HG03442 (cell line): ENCODE measurements at regions not wholly inside any gene's neighbourhood (a gene's known extent, or its start where the extent isn't known, plus 50 kb on each side); places are given as distances from the start of the nearest gene placed in this dataset.
A peak's percentile ranks its signal among the peaks of the same experiment; 100 is the strongest.
"Not testable (repeated sequence)": the region's sequence is repeated elsewhere in the genome, so short reads cannot be mapped to it uniquely, and the experiment has no call there.

ENCODE experiments used
- ATAC-seq: cut with Tn5 transposase; IDR thresholded peaks from one replicate; pipeline ENCODE4 v1.9.1; 2021; ENCODE audit warnings: mild to moderate bottlenecking, moderate library complexity; ENCODE audit not compliant: unreplicated experiment

GRCh38 chr20:29411458-29411820, 1846.0 kb upstream of the DEFB115 start:
- not testable (repeated sequence) for ATAC-seq

DNA sequence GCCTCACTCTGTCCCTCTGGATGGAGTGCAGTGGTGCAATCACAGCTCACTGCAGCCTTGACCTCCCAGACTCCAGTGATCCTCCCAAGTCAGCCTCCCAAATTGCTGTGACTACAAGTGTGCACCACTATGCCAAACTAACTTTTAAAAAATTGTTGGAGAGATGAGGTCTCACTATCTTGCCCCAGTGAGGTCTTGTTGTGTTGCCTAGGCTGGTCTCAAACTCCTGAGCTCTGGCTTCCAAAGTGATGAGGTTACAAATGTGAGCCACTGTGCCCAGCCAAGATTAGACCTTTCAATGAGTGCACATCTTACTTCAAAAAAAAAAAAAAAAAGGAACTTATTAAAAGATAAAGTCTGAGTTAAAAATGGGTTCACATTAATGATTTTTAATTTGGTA, 1838.1 kb upstream of the DEFB115 start:
- ATAC-seq, result no peak

- no peak for ATAC-seq
Observed at GRCh38 chr20:29427201-29428060, 1830.0 kb upstream of the DEFB115 start.

DNA sequence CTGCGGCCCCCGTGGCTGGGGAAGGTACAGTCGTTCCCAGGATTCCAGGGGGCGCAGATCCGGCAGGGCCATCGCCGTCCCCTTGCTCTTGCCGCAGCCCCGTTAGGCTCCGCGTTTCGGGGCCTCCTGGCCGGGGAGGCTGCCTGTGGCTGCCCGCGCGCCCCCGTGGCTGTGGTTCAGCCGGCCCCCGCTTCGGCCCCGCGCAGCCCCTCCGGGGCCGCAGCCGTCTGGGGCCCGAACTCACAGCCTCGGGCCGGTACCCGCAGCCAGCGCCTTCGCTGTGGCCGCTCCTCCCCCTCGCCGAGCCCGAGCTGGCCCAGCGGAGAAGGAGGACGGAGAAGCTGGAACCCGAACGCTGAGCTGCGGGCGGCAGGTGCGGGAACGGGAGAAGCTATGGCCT, 1826.9 kb upstream of the DEFB115 start:
- ATAC-seq, result no peak

DNA sequence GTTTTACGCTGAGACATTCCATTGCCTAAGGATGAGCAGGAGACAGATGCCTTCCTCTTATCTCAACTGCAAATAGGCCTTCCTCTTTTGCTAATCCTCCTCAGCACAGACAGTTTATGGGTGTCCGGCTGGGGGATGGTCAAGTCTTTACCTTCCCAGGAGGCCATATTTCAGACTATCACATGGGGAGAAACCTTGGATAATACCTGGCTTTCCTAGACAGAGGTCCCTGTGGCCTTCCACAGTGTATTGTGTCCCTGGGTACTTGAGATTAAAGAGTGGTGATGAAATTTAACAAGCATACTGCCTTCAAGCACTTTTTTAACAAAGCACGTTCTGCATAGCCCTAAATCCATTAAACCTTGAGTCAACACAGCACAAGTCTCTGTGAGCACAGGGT, 1816.7 kb upstream of the DEFB115 start:
- ATAC-seq, result not testable (repeated sequence)

DNA sequence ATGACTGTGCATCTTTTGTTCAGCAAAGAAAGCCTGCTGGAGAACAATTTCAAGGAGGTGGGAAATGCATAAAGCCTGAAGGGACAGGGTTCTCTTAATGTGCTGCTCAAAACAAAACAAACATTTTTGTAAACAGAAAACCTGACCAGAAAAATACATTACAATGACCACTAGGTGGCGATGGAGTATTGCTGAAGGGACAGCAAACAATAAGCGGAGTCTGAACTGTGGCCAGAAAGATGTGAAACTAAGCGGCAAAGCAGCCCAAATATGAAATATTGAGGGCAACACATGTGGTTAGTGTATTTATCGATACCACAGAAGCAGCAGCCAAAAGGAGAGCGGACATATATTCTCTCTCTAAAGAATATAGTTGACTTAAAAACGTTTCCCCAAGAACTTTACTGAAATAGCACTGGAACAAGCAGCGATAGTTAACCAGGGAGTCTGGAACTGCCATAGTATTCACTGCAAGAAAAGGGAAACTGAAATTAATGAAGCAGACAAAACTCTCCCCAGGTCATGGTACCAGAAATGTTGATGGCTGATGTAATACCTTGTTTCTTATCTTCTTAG, 1814.2 kb upstream of the DEFB115 start:
- ATAC-seq, result not testable (repeated sequence)

GRCh38 chr20:29443819-29444218, 1813.6 kb upstream of the DEFB115 start:
- ATAC-seq, result peak; percentile 81

DNA sequence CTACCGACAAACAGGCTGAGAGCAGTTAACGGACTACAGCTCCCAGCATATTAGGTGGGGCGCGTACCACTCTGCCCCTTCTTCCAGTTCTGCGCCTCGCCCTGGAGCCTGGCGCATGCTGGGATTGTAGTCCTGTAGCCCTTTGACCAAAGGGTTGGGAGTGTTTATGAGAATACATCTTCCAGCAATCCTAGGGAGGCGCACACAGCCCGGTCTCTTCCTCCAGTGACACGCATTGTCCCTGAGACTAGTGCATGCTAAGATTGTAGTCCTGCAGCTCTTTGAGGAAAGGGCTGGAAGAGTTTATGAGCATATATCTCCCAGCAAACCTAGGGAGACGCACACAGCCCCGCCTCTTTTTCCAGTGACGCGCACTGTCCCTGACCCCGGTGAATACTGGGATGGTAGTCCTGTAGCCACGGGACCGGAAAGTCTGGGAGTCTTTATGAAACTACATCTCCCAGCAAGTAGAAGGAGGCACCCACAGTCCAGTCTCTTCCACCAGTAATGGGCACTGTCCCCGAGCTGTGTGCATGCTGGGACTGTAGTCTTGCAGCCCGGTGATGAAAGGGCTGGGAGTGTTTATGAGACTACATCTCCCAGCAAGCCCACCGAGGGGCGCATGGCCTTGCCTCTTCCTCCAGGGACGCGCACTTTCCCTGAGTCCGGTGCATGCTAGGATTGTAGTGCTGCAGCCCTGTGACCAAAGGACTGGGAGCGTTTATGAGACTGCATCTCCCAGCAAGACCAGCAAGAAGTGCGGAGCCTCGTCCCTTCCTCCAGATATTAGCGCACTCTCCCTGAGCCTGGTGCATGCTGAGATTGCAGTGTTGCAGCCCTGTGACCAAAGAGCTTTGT, 1812.2 kb upstream of the DEFB115 start:
- ATAC-seq, result not testable (repeated sequence)

GRCh38 chr20:29447517-29448484, 1809.7 kb upstream of the DEFB115 start:
- not testable (repeated sequence) for ATAC-seq

GRCh38 chr20:29448806-29449470, 1808.5 kb upstream of the DEFB115 start:
- no peak for ATAC-seq

GRCh38 chr20:29452186-29452585, 1805.3 kb upstream of the DEFB115 start:
- no peak for ATAC-seq

DNA sequence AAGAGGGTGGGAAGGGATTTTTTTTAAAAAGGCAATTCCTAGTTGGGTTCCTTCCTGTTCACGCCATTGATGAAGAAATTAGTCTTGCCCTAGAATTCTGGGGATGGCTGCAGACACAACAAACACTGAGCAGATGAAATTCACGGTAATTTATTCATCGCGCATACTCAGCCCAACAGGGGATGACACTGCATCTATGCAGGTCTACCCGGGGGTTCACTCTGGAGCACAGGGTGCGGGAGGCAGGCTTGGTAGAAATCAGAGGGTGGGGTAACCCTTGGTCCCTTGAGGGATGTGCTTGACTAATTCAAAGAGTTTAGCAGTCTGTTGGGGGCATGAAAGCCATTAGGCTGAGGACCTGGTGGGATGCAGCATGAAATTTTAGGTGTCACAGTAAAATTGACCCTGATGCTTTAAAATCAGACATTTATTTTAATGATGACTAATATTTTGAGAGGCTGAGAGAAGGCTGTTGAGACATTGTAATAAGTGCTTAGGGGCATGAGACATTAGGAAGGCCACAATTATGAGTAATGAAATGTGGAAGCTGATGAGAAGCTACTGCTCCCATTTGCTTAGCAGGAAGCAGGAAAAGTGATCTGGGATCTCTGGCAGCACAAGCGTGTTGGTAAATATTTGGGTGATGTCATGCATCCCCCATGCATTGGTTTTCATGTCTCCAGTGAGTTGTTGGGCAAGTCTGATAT, 1800.3 kb upstream of the DEFB115 start:
- ATAC-seq, result not testable (repeated sequence)

- ATAC-seq, result no peak
Observed at GRCh38 chr20:29472606-29473005, 1784.9 kb upstream of the DEFB115 start.

DNA sequence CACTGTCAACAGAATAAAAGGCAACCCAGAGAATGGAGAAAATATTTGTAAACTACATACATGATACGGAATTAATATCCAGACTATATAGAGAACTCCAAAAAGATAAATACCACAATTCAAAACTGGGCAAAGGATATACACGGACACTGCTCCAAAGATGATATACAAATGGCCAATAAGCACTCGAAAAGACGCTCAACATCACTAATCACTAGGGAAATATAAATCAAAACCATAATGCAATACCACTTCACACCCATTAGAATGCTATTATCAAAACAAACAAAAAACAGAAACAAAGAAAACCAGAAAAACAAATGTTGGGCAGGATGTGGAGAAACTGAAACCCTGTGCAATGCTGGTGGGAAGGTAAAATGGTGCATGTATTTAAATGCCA, 1764.6 kb upstream of the DEFB115 start:
- ATAC-seq, result not testable (repeated sequence)

GRCh38 chr20:29496767-29497166, 1760.7 kb upstream of the DEFB115 start:
- not testable (repeated sequence) for ATAC-seq

GRCh38 chr20:29497261-29497671, 1760.2 kb upstream of the DEFB115 start:
- no peak for ATAC-seq

- ATAC-seq, result not testable (repeated sequence)
Observed at GRCh38 chr20:29497684-29498083, 1759.8 kb upstream of the DEFB115 start.

- not testable (repeated sequence) for ATAC-seq
Observed at GRCh38 chr20:29500738-29501137, 1756.7 kb upstream of the DEFB115 start.

GRCh38 chr20:29514634-29515033, 1742.8 kb upstream of the DEFB115 start:
- not testable (repeated sequence) for ATAC-seq
